ENCODE measurements at regions not wholly inside any gene's neighbourhood (a gene's known extent, or its start where the extent isn't known, plus 50 kb on each side); places are given as distances from the start of the nearest gene placed in this dataset.

DNA sequence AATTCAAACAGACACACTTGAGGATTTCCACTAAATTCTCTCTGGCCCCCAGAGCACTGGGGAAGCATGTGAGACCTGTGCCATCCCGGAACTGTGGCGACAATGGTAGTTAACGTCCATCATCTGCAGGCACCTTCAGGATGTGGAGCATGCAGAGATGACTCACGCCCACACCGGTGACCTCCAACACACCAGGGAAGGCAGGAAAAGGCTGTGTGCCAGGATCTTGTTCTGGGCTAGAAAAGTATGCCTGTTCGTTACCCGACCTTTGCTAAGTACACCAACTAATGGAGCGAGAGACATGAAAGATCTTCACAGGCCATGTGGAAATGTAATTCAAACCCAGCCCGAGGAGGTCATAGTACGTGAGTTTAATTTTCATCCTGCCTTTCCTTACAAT, 208.8 kb downstream of the MELK start:
- Histone ChIP-seq H3K79me2 (ENCODE audit: low read depth) (no peaks in the 10 kb centered on the region), H3F3A (ENCODE audit: insufficient read depth, low read depth) (no peaks in the 10 kb centered on the region), H3K27me3 (ENCODE audit: insufficient read depth, low read depth) (peaks cover 34% of the 10 kb centered on the region), H2AFZ (no peak overlapping the region), H3K9me2 (ENCODE audit: insufficient read depth) (no peaks in the 10 kb centered on the region), H3K9me3 (ENCODE audit: insufficient read depth, low read depth) (no peaks in the 10 kb centered on the region), H3K27ac (no peak overlapping the region), H3K36me3 (ENCODE audit: low read depth) (no peaks in the 10 kb centered on the region), H4K20me1 (ENCODE audit: insufficient read depth) (no peaks in the 10 kb centered on the region), H3K4me2 (peak overlapping the region; percentile 24; the same call in 1 of the 2 replicates), H3K4me3 (no peak overlapping the region), H3K4me1 (replicated peaks; ENCODE audit: insufficient read depth) (0 out of 2 replicates have a peak, but pooled peaks cover 6% of the 10 kb centered on the region)
- DNase-seq: peak; percentile 47 to 48
- TF ChIP-seq, protein P1, sequence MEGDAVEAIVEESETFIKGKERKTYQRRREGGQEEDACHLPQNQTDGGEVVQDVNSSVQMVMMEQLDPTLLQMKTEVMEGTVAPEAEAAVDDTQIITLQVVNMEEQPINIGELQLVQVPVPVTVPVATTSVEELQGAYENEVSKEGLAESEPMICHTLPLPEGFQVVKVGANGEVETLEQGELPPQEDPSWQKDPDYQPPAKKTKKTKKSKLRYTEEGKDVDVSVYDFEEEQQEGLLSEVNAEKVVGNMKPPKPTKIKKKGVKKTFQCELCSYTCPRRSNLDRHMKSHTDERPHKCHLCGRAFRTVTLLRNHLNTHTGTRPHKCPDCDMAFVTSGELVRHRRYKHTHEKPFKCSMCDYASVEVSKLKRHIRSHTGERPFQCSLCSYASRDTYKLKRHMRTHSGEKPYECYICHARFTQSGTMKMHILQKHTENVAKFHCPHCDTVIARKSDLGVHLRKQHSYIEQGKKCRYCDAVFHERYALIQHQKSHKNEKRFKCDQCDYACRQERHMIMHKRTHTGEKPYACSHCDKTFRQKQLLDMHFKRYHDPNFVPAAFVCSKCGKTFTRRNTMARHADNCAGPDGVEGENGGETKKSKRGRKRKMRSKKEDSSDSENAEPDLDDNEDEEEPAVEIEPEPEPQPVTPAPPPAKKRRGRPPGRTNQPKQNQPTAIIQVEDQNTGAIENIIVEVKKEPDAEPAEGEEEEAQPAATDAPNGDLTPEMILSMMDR (conservative IDR thresholded peaks at IDR 0.05): no peak
- TF ChIP-seq EZH2 (IDR thresholded peaks at IDR 0.05; ENCODE audit: low read depth): no peak
- intact Hi-C loops (cut with micrococcal nuclease; ENCODE audit: unreplicated experiment): no loop called here
- POLR2A ChIA-PET (ENCODE audit: unreplicated experiment): no interaction called here
- no TSS peak for BruUV-seq (replicated peaks)
- CTCF ChIA-PET: no interaction called here

All from PC-9 (cell line).